ENCODE measurements at regions not wholly inside any gene's neighbourhood (a gene's known extent, or its start where the extent isn't known, plus 50 kb on each side); places are given as distances from the start of the nearest gene placed in this dataset.

DNA sequence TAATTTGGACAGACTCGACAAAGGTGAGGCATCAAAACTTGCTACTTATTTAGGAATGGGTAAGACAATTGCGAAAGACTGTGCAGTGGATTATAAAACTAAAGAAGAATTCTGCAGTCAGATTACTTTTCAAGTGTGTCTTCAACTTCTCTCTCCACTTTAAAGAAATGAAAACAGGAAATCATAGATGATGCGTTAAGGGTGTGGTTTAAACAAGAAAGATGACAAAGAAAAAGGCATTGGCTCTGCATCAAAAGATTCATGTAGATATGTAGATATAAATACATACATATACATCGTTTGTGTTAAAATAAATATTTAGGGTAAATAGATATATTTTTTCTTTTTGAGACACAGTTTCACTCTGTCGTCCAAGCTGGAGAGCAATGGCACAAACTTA, 74.6 kb upstream of the PARP11 start:
- TF ChIP-seq USF2 (IDR thresholded peaks at IDR 0.05; ENCODE audit: low read depth, low read length) (no peak), MXI1 (IDR thresholded peaks at IDR 0.05; ENCODE audit: borderline replicate concordance, low read depth, low read length) (no peak), POLR2A (IDR thresholded peaks at IDR 0.05; ENCODE audit: low read depth, low read length) (no peak), RAD21 (IDR thresholded peaks at IDR 0.05; ENCODE audit: low read length) (no peak), BHLHE40 (IDR thresholded peaks at IDR 0.05; ENCODE audit: low read depth, low read length) (no peak), FOS (IDR thresholded peaks at IDR 0.05; ENCODE audit: low read depth, low read length) (no peak), MAFK (IDR thresholded peaks at IDR 0.05; ENCODE audit: low read depth, low read length) (no peak), SMC3 (IDR thresholded peaks at IDR 0.05; ENCODE audit: low read depth, low read length) (no peak), MAZ (IDR thresholded peaks at IDR 0.05; ENCODE audit: borderline replicate concordance, low read depth, low read length) (no peak), CEBPB (IDR thresholded peaks at IDR 0.05; ENCODE audit: low read depth, low read length) (0 out of 2 replicates have a peak, but pooled peaks have one; percentile 0), RCOR1 (IDR thresholded peaks at IDR 0.05; ENCODE audit: insufficient replicate concordance, low read length) (no peak)
- TF ChIP-seq, protein P1, sequence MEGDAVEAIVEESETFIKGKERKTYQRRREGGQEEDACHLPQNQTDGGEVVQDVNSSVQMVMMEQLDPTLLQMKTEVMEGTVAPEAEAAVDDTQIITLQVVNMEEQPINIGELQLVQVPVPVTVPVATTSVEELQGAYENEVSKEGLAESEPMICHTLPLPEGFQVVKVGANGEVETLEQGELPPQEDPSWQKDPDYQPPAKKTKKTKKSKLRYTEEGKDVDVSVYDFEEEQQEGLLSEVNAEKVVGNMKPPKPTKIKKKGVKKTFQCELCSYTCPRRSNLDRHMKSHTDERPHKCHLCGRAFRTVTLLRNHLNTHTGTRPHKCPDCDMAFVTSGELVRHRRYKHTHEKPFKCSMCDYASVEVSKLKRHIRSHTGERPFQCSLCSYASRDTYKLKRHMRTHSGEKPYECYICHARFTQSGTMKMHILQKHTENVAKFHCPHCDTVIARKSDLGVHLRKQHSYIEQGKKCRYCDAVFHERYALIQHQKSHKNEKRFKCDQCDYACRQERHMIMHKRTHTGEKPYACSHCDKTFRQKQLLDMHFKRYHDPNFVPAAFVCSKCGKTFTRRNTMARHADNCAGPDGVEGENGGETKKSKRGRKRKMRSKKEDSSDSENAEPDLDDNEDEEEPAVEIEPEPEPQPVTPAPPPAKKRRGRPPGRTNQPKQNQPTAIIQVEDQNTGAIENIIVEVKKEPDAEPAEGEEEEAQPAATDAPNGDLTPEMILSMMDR (conservative IDR thresholded peaks at IDR 0.05; ENCODE audit: low read depth, low read length): no peak
- TF ChIP-seq, protein P2, sequence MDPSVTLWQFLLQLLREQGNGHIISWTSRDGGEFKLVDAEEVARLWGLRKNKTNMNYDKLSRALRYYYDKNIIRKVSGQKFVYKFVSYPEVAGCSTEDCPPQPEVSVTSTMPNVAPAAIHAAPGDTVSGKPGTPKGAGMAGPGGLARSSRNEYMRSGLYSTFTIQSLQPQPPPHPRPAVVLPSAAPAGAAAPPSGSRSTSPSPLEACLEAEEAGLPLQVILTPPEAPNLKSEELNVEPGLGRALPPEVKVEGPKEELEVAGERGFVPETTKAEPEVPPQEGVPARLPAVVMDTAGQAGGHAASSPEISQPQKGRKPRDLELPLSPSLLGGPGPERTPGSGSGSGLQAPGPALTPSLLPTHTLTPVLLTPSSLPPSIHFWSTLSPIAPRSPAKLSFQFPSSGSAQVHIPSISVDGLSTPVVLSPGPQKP (IDR thresholded peaks at IDR 0.05; ENCODE audit: borderline replicate concordance, low read depth, low read length): no peak

Data from IMR-90 (cell line).